Hematopoietic multipotent progenitor cell treated with erythropoietin and hydrocortisone succinate and interleukin-3 and kit ligand, for 8 days (in vitro differentiated cells): ENCODE measurements at regions not wholly inside any gene's neighbourhood (a gene's known extent, or its start where the extent isn't known, plus 50 kb on each side); places are given as distances from the start of the nearest gene placed in this dataset.
A peak's percentile ranks its signal among the peaks of the same experiment; 100 is the strongest.

Experiments used
- DNase-seq: peaks from one replicate; pipeline ENCODE4 v3.0.0-alpha.2; 2015

DNA sequence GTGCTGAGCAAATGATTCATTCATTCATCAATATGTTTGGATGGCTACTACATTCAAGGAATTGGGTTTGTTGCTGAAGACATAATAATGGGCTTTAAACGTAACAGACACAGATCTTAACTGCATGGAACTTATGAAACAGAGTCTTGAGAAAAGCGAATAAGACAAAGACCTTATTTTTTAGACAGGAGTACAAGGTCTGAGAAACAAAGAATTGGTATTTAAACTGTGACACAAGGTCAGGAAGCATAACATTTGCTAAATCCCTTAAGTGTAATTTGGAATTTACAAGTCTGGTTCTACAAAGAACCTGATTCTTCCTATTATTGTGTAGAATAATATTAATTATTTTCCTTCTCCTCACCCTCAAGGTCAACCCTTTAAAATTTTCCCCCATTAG lies 565.4 kb upstream of the RGS18 start:
- DNase-seq = no peak

DNA sequence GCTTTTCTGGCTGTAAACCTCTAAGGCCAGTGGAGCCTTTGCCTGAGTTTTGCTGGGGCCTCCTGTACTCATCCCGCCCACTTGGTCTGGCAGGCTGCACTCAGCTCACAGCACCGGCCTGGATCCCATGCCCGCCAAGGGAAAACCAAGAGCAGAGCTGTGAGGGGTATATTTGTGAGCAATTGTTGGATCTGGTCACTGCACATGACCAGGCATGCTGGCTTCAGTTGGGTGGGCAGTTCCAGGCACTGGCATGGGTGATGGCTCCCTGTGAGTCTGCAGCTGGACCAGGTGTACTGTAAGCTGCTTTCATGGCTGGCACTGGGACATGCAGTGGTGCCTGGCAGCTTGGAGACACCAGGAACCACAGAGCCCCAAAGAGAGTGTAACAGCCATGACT lies 563.1 kb upstream of the RGS18 start:
- DNase-seq = no peak

DNA sequence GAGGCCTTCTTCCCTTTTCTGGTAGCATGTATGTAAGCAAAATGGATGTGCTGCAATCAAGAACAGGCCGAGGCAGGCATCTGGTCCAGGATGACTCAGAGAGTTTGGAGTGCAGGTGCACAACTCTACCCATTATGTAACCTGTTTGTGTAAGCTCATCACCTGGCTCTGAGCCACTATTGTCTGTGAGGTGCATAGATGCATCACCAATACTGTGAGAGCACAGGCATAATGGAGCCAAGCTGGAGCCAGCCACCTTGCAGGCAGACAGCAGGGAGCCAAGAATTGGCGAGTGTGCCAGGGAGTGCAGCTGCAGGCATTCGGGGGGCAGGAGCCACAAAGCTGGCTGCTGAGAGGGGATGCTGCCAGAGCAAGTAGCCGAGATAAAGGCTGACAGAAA lies 549.9 kb upstream of the RGS18 start:
- no peak for DNase-seq

DNA sequence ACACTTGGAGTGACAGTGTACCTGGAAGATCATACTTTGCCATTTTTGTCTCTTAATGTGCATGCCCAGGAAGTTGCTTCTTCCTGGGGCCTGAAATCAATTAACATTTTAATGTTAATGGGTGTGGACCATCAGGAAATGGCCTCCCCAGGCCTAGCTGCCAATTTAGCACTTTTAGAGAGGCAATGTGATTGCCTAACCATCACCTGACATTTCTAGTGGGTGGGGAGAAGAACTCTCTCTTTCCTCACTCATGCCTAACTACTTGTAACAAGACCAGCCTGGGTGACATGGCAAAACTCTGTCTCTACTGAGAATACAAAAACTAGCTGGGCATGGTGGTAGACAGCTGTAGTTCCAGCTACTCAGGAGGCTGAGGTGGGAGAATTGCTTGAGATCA lies 549.0 kb upstream of the RGS18 start:
- no peak for DNase-seq

DNA sequence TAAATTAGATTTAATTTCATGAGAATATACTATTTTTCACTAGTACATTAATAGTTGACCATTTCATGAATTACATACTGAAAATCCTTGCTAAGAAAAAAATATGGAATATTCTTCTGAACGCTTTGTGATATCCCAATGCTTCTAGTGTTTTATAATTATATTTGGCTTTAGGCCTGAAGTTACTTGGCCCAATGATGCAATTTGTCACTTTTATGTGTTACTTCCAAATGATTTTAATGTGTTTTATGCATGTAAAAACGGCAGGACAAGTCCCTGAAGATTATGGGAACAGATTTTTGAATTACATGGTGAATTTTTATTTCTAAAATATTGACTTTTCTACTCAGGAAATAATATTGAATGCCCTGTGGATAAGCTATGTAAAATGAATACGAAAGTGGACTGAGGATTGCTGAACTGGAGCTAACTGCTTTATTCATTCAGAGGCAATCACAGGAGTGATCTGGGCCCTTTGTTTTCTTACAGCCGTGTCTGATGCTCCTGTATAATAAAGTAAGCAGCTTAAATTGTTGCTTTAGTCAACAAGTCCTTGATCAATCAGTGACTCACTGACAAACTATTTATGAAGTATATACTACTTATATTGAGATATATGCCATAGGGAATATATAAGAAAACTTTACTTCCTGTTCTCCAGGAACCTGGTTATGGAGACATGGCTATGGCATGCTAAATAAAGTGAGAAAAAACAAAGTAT lies 543.0 kb upstream of the RGS18 start:
- DNase-seq = no peak

DNA sequence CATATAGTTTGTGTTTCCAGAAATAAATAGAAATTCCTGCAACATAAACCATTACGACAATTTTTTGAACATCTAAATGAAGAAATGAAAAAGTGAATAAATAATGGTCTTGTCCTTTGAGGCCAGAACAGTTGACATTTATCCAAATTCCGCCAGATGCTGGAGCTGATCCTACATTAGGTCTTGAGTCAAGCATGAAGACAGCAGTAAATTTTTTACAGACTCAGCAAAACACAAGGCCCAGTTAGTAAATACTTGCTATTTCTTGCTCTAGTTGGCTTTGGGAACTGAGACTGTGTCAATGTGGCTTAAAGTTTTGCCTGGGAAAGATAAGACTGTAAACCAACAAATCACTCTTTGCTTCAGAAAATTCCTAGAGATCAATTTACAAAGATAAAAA lies 540.1 kb upstream of the RGS18 start:
- DNase-seq = no peak

DNA sequence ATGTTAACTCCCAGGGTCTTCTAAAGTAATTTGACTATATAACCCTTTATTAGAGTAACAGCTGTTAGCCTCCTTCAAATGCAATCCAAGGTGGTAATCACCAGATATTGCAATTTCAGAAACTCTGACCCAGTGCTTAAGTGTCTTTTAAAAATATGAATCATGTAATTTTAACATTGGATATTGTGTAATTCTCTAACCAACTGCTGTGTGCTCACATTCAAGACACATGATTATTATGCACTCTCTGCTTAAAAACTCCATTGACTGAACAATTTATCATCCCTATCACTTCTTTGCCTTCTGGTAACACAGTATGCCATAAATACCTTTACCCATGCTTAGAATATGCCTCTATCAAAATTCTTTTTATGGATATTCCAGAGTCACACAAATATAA lies 537.4 kb upstream of the RGS18 start:
- DNase-seq = no peak

DNA sequence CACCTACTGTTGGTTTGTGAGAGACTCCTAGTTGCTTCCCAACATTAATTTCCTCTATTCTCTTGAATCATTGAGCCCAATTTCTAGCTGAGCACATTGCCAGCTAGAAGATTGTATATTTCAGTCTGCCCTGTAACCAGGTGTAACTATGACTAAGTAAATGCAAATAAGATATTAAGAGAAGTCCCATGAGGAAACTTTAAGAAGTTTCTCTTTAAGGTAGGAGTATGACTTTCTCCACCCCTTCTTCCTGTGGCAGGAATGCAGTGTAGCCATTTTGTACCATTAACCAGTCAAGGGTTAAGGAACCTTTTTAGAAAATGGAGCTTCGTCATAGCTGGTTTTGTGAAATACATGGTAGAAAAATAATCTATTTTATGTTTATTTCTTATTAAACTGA lies 534.2 kb upstream of the RGS18 start:
- no peak for DNase-seq

DNA sequence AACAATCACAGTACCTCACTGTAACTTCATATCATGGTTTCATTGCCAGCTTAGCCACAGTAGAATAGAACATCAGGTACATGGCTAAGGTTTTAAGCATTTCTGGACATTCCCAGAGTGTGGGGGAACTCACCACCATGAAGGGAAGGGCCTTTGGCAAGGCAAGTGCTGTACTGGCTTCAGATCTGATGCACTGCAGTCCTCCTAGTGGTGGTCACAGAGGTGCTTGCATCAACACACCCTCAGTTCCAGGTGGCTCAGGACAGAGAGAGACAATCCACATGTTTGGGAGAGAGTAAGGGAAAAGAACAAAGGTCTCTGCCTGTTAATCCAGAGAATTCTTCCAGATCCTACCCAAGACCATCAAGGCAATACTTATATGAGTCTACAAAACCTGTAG lies 528.4 kb upstream of the RGS18 start:
- no peak for DNase-seq

DNA sequence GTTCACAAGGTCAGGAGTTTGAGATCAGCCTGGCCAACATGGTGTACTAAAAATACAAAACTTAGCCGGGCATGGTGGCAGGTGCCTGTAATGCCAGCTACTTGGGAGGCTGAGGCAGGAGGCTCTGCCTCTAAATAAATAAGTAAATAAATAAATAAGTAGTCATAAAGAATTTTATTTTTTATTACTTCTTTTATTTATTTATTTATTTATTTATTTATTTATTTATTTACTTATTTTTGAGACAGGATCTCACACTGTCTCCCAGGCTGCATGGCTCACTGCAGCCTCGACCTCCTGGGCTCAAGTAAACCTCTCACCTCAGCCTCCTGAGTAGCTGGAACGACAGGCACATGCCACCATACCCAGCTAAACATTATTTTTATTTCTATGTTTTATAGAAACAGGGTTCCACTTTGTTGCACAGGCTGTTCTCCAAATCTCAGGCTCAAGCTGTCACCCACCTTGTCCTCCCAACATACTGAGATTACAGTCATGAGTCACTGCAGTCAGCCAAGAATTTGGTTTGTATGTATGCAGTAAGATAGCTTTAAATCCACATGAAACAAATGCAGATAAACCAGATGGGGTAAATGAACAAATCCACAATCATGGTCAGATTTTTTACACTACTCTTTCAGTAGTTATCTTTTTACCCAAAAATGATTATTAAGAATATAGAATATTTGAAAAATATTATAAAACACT lies 523.3 kb upstream of the RGS18 start:
- peak; percentile 3 for DNase-seq

DNA sequence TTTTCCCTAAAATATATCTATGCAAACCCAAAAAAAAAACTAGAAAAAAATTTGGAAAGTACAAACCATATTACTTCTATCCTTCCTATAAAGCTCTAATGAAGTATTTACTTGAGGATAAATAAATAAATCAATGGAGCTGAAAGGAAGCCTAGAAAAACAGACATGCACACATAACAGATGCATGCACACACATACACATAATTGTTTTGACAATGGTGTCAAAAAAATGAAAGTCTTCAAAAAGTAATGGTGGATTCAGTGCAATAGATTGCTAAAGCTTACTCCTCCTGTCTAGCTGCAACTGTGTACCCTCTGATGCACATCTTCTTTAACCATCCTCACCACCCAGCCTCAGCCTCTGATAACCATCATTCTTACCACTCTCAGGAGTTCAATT lies 521.9 kb upstream of the RGS18 start:
- DNase-seq = no peak

DNA sequence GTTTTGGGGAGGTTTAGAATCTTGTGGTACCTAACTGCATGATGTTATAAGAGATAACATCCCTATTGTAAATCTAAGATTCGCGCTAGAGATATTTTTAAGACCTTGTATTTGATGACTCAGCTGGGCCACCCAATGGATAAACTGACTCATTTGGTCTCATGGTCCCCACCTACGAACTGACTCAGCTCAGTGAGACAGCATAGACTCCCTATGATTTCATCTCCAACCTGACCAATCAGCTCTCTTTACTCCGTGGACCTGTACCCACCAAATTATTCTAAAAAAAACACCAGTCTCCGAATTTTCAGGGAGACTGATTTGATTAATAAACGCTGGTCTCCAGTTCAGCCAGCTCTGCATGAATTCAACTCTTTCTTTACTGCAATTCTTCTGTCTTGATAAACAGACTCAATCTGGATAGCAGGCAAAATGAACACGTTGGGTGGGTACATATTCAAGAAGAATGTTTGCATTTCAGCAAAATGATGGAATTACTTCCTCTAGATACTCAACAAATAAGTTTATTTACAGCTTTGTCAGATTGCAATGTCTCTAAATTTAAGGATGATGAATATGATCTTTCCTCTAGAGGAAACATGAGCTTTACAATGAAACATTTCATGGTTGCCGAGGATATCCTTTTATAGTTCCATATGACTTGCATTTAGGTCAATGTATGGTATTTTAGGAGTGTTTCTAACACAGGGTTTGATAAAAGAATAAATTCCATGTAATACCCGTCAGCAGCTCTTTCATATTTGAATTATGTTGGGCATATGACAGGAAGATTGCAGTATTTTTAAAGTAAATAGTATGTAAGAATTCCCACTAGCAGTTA lies 516.6 kb upstream of the RGS18 start:
- DNase-seq = no peak

DNA sequence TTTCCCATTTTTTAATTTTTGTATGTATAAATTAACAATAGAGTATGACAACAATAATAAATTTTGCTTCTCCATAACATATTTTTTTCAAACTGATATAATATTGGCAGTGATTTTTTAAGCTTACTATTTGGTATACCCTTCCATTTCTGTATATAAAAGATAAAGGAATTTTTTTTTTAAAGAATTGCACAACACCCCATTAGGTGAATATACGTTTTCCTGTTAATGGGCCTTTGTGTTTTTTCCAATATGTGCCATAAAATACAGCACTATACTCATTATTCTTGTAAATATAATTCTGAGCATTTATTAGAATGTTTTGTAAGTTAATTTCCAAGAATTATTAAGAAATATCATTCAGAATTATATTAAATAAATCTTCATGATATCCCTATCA lies 515.2 kb upstream of the RGS18 start:
- DNase-seq = no peak

DNA sequence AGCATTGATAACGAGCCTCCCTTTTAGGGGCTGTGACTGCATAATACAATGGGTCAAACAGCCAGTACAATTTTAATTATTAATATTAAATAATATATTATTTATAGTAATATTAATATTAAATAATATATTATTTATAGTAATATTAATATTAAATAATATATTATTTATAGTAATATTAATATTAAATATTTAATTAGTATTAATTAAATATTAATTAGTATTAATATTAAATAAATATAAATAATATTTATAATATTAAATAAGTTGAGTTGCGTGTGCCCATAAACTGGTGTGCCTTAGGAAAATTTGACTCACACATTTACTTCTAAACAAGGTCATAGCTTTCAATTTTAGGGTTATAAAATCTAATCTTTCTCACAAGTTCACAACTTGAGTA lies 509.3 kb upstream of the RGS18 start:
- no peak for DNase-seq

DNA sequence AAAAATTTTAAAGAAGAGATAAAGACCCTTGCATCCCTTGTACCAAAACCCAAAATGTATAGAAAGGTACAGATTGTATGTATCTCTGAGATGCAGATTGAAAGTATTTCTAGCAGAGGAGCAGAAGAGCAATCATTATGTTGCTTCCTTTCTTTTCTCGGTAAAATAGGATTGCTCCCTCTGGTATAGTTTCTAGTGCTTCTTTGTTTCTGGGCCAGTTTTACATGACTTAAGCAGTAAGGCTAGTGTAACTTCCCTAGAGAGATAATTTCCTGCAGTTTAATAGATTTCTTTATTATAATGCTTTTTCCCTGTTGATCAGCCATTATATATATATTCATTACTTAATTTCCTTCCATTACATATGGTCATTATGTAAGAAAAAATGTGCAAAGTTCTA lies 496.2 kb upstream of the RGS18 start:
- no peak for DNase-seq

DNA sequence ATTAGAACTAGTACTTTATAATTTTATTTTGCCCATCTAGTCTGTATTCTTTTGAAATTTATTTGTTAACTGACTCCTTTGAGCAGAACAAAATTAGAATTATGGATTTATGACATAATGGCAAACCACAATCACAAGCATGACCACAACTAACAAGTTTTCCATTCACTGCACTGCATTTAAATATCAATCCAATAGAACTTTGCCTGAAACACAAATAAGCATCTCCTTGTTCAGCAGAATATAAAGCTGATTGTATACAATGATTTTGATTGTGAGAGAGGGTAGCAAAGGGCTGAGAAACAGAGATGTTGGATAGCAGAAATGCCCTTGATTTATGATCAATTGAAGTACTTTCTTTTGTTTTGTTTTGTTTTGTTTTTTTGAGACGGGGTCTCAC lies 495.5 kb upstream of the RGS18 start:
- no peak for DNase-seq

DNA sequence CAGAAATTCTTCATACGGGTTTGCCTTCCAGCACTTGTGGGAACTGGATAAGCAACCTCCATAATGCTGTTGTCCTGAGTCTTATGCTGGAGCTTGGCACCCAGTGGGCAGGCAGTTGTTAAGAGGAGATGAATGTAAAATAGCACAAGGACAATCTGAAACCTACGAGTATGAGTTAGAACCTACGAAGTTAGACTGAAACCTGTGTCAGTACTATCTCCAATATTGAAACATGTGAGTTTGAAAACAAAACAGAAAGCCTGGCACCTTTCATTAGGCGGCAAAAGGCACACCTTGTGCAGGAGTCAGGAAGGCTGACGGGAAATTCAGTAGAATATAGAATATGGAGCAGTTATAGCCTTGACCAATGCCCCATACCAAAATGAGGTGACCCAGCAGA lies 489.7 kb upstream of the RGS18 start:
- no peak for DNase-seq

DNA sequence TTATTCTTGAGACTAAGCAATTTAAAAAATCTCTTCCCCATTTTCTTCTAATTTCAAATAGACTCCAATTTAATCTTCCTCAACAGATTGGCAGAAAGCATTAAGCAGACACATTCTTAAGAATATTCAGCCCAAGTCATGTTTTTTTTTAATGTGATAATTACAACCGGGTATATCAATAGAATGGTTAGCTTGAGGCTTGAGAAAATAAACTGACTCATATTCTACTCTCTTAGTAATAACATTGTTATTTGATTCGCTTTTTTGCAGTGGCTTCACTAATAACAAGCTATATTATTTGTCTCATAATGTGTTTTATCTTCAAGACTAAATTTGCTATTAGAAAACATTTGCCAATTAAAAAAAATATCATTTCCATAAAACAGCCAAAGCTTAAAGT lies 488.6 kb upstream of the RGS18 start:
- DNase-seq = no peak

DNA sequence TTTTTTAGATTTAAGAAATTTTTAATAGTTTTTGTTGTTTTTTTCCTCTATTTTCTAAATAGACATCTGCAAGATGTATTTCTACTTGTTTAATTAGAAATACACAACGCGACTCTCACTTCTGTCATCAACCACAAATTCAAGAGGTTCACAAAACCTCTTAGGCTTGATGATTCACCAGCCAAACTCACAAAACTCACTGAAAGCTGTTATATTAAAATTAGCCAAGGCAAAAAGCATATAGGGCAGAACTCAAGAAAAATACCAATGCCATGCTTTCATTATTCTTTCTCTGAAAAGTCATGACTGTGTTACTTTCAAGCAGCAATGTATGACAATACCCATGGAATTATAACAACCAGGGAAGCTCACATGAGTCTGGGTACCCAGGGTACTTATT lies 487.0 kb upstream of the RGS18 start:
- DNase-seq = no peak

DNA sequence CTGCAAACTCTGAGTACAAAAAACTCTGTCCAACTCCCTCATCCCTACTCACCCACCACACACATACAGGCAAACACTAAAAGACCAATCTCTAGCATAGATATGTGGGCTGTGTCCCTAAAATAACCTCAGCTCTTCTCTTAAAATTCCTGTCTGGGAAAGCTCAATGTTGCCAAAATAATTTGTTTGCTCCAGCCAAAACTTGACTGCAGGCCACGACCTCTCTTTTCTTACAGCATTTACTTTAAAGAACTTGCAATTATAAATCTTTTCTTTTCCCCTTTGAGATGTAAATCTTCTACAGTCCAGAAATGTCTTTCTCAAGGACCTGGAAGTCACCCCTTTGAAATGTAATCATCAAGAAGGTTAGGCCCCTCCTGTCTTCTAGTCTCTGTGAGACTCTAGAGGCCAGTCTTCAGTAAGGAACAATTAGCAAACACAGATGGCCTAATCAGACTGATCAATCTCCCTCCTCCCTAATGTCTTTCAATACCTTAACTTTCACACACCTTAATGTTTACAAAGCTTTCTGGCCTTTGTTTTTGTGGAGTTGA lies 483.6 kb upstream of the RGS18 start:
- no peak for DNase-seq

DNA sequence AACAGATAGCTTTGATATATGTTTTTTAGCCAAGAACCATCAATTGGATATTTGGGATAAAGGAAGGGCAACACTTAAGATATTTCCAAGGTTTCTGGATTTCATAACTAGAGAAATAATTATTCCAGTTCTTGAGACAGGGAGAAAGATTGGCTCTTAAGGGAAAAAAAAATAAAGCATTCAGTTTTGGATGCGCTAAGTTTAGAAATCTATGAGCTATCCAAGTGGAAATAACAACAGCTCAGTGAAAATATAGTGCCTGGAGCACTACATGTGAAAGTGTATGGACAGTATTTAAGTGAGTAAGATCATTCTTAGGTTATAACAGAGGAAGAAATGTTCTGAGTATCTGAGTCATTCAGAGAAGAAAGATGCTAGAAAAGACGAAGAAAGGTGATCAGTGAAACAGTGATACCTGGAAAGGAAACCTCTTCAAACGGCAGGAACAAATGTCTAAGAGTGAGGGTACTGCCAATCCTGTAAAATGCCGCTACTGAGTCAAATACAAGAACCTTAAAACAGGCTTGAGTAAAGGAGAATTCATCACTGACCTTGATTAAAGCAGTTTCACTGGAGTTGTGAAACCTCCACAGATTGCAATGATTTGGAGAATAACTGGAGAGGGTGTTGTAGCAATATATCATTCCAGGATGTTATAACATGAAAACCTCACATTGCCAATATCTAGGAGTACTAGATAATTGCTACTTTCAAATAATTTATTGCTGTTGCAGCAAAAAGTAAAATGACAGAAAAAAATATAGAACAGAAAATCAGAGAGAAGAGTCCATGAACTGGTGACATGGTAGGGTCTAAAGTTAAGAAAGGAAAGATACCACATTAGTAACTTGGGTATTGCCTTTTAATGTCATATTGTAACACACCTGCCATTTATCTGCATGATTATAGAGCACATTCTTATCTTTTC lies 482.1 kb upstream of the RGS18 start:
- no peak for DNase-seq

DNA sequence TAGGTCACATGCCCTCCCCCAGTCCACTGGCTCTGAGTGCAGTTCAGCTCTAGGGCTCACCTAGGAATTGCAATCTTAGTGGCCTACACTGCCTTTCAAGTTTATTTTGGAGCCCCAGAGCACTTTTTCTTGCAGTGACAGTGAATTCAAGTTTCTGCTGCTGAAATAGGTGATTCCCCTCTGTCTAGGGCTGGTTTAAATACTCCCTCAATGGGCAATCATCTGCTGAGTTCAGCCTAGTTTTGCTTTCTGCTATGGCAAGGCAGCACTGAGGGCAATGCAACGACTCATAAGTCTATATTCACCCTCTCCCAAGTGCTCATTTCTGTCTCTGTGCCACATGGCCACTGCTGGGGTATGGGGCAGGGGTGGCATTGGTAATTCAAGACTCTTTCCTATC lies 472.6 kb upstream of the RGS18 start:
- no peak for DNase-seq

DNA sequence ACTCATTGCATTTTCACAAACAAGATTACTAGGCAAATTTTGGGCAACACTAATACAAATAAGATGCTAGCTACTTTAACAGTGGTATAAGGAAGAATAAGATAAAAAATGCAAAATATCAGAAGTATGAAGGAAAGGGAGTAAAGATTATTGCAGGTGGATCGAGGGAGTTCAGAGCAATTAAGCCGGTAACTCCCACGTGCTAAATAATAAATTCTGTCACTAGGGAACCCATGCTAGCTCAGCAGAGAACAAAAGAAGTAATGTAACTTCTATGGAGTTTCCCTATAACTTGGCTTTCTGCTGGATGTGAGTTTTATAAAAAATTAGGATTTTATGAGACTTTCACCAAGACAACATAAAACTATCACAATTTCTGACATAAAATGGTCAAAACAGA lies 470.5 kb upstream of the RGS18 start:
- DNase-seq = no peak
